WERI-Rb-1 (cell line): ENCODE measurements at regions not wholly inside any gene's neighbourhood (a gene's known extent, or its start where the extent isn't known, plus 50 kb on each side); places are given as distances from the start of the nearest gene placed in this dataset.
"Not testable (repeated sequence)": the region's sequence is repeated elsewhere in the genome, so short reads cannot be mapped to it uniquely, and the experiment has no call there.

Source experiments
- DNase-seq: peaks from one replicate; pipeline ENCODE4 v3.0.0-alpha.2; 2020
- H3K27ac ChIP-seq: fragments of 250-450 bp; sonication (Bioruptor Pico); 2 replicates; pipeline ENCODE4 v1.5.1; 2020; ENCODE audit warnings: mild to moderate bottlenecking, moderate library complexity
- H3K27me3 ChIP-seq: fragments of 250-450 bp; sonication (Bioruptor Pico); 2 replicates; pipeline ENCODE4 v1.5.1; 2021; ENCODE audit warnings: mild to moderate bottlenecking, low read depth, moderate library complexity; ENCODE audit not compliant: insufficient read depth, severe bottlenecking
- H3K36me3 ChIP-seq: fragments of 250-450 bp; sonication (Bioruptor Pico); 2 replicates; pipeline ENCODE4 v1.5.1; 2020; ENCODE audit warnings: mild to moderate bottlenecking, moderate library complexity
- H3K4me3 ChIP-seq: 2 replicates; pipeline ENCODE4 v1.5.1; 2011; ENCODE audit warnings: low read depth, mild to moderate bottlenecking, control low read depth, low read length
- H3K9me3 ChIP-seq: fragments of 250-450 bp; sonication (Bioruptor Pico); 2 replicates; pipeline ENCODE4 v1.5.1; 2021; ENCODE audit warnings: mild to moderate bottlenecking, moderate library complexity; ENCODE audit not compliant: severe bottlenecking
- TF ChIP-seq, protein P1 (sequence below): IDR thresholded peaks from 2 replicates; pipeline ENCODE4 v1.5.1; 2011; ENCODE audit warnings: low read depth, mild to moderate bottlenecking, control low read depth, inconsistent platforms, low read length

DNA sequence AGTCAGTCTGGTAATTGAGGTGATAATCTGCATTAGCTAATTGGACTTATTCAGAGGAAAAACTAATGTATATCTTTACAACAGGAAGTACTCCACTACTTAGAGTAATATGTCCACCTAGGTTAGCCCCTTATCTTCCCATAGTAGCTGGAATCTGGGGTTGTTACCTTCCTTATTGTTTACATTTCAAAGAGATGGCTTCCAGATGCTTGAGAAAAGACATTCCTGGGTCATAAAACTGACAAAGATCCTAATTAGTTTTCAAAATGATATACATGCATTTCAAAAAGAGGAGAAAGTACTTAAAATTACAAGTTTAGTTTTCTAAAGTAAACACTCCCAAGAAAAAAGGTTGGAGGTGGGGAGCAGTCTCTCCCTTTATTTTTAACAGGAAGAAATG is 78.1 kb downstream of the RPL10L start:
- Histone ChIP-seq H3K36me3 (no peaks in the 10 kb centered on the region), H3K9me3 (no peaks in the 10 kb centered on the region), H3K27me3 (no peaks in the 10 kb centered on the region), H3K27ac (no peak overlapping the region), H3K4me3 (no peak overlapping the region)
- TF ChIP-seq, protein P1, sequence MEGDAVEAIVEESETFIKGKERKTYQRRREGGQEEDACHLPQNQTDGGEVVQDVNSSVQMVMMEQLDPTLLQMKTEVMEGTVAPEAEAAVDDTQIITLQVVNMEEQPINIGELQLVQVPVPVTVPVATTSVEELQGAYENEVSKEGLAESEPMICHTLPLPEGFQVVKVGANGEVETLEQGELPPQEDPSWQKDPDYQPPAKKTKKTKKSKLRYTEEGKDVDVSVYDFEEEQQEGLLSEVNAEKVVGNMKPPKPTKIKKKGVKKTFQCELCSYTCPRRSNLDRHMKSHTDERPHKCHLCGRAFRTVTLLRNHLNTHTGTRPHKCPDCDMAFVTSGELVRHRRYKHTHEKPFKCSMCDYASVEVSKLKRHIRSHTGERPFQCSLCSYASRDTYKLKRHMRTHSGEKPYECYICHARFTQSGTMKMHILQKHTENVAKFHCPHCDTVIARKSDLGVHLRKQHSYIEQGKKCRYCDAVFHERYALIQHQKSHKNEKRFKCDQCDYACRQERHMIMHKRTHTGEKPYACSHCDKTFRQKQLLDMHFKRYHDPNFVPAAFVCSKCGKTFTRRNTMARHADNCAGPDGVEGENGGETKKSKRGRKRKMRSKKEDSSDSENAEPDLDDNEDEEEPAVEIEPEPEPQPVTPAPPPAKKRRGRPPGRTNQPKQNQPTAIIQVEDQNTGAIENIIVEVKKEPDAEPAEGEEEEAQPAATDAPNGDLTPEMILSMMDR = no peak
- DNase-seq = no peak

DNA sequence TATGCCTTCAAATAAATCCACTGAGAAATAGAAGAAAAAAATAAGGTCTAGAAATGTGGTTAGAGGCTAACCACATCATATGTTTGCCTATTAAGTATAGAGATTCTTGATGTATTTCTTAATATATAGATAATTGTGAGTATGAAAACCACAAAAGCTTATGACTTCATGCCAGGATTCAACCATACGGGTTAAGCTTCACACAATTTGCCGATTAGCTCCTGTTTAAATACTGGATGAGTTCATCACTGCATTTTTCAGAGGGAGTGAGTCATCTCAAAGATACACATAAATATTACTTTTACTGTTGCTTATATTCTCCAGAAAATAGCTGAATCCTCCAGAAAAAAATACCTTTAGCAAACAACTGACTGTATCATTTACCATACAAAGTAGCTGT is 79.6 kb downstream of the RPL10L start:
- no peak overlapping the region for H3K4me3 ChIP-seq
- no peaks in the 10 kb centered on the region for H3K9me3 ChIP-seq
- DNase-seq = no peak
- H3K27ac ChIP-seq = no peak overlapping the region
- H3K36me3 ChIP-seq = no peaks in the 10 kb centered on the region
- TF ChIP-seq, protein P1 = no peak
- no peaks in the 10 kb centered on the region for H3K27me3 ChIP-seq

DNA sequence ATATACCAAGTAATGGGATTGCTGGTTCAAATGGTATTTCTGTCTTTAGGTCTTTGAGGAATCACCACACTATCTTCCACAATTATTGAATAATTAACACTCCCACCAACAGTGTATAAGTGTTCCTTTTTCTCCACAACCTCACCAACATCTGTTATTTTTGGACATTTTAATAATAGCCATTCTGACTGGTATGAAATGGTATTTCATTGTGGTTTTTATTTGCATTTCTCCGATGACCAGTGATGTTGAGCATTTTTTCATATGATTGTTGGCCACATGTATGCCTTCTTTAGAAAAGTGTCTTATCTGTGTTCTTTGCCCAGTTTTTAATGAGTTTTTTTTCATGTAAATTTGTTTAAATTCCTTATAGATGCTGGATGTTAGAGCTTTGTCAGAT is 83.4 kb downstream of the RPL10L start:
- not testable (repeated sequence) for H3K36me3 ChIP-seq, DNase-seq

DNA sequence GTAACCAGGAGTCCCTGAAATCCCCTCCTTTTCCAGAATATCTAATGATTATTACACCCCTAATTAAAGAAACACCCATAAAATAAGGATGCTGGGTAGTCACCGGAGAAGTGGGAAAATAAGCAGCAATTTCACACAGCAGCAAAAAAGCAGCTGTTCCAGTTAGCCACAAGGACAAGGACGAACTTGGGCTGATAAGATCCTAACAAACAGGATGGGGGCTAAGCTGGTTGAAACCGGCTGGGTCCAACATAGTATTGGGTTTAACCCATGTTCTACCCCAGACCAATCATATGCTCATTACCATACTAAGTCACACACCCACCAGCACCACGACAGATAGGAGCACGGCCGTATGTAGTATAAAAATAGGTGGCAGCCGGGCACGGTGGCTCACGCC is 100.7 kb downstream of the RPL10L start:
- Histone ChIP-seq H3K9me3 (peaks cover 3% of the 10 kb centered on the region), H3K27ac (no peak overlapping the region), H3K4me3 (no peak overlapping the region), H3K36me3 (no peaks in the 10 kb centered on the region), H3K27me3 (no peaks in the 10 kb centered on the region)
- TF ChIP-seq, protein P1 = no peak
- no peak for DNase-seq

More for the DNA sequence above, 83.4 kb downstream of the RPL10L start:
- not testable (repeated sequence) for H3K9me3 ChIP-seq, H3K27ac ChIP-seq, H3K4me3 ChIP-seq, H3K27me3 ChIP-seq

DNA sequence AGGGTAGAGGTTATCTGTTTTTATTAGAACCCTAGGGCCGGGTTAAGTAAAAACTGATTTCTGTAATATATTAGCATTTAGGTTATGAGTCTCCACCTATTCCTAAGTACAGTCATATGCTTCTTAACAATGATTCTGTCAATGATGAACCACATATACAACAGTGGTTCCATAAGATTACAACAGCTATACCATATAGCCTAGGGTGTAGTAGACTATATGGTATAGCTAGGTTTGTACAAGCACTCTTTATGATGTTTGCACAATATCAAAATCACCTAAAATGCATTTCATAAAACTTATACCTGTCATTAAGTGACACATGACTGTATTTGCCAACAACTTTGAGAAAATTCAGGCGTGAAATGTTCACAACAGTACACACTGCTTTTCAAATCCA is 110.6 kb downstream of the RPL10L start:
- no peak overlapping the region for H3K4me3 ChIP-seq

DNA sequence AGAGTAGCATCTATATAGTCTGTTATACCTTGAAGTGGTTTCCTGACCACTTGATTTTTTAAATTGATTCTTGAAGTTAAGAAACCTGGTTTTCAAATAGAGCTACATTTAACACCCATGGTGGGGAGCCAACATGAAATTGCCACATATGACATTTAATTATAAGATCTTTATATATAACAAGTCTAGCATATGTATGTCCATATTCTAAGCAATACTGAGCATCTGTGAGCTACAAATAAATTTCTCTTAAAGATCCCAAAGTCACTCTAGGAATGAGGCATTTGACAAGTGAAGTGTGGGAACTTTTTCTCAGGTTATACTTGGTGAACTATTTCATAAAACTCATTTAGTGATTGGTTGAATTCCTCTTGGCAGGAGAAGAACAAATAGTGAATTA is 132.5 kb downstream of the RPL10L start:
- H3K27ac ChIP-seq = no peak overlapping the region
- no peaks in the 10 kb centered on the region for H3K9me3 ChIP-seq
- TF ChIP-seq, protein P1 = no peak
- no peak overlapping the region for H3K4me3 ChIP-seq
- no peaks in the 10 kb centered on the region for H3K27me3 ChIP-seq
- no peak for DNase-seq
- no peaks in the 10 kb centered on the region for H3K36me3 ChIP-seq

More for the DNA sequence above, 110.6 kb downstream of the RPL10L start:
- DNase-seq = no peak
- Histone ChIP-seq H3K27ac (no peak overlapping the region), H3K36me3 (no peaks in the 10 kb centered on the region), H3K9me3 (no peaks in the 10 kb centered on the region), H3K27me3 (no peaks in the 10 kb centered on the region)
- TF ChIP-seq, protein P1 = no peak

GRCh38 chr14:46508752-46509151 is 142.8 kb downstream of the RPL10L start:
- H3K36me3 ChIP-seq, H3K4me3 ChIP-seq, H3K27ac ChIP-seq, H3K27me3 ChIP-seq, DNase-seq, H3K9me3 ChIP-seq: not testable (repeated sequence)
